ENCODE measurements at regions not wholly inside any gene's neighbourhood (a gene's known extent, or its start where the extent isn't known, plus 50 kb on each side); places are given as distances from the start of the nearest gene placed in this dataset.

DNA sequence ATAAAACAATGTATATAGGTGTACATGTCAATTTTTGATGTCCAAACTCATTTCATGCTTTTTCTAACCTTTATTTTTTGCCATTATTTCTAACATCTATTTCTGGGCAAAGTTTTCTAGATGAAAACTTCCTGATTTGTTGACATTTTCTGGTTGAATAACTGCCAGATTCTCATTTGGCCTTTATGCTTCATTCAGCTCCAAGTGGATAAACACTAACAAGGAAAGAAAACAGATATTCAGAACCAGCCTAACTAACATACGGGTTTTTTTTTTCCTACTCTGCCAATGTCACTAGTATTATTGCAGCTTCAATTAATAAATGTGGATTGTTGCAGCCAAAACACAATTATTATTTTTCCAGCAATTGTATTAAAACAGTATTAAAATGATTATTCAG is 50.9 kb upstream of the RAP1GDS1 start:
- DNase-seq (ENCODE audit: low read depth, low spot score) = no peak
- no peak overlapping the region for H3K4me3 ChIP-seq (ENCODE audit: low read length)

DNA sequence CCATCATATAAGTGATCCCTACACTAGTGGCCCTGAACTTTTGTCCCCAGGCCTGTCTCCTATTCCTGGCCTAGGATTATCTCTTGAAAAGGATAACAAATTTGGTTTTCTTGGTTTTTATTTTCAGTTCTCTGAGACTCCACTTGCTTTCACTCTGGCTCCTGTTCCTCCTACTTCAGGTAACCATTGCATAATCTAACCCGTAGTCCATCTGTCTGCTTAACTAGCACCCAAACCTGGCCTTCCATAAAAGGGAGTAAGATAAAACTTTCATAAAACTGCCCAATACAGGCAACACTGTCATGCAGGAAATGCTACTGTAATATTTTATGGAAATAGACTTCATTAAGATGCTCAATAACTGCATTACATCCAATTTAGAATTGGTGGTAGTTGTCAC is 52.1 kb upstream of the RAP1GDS1 start:
- H3K4me3 ChIP-seq (ENCODE audit: low read length) = no peak overlapping the region
- no peak for DNase-seq (ENCODE audit: low read depth, low spot score)

DNA sequence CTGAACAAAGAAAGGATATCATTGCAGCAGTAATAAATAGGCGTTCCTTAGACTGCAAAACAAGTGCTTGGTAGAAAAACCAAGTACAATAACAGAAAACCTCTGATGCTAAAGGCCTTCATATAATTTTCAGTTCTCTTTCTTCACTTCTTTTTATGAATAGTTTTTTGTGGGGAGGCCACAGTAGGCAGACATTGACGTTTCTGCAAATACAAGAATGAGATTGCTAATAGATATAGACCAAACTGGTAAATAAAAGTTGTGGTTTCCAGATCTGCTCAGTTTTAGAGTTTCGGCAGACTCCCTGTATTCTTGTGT is 57.0 kb upstream of the RAP1GDS1 start:
- peak overlapping the region; percentile 20 for H3K4me3 ChIP-seq (ENCODE audit: low read length)
- no peak for DNase-seq (ENCODE audit: low read depth, low spot score)

DNA sequence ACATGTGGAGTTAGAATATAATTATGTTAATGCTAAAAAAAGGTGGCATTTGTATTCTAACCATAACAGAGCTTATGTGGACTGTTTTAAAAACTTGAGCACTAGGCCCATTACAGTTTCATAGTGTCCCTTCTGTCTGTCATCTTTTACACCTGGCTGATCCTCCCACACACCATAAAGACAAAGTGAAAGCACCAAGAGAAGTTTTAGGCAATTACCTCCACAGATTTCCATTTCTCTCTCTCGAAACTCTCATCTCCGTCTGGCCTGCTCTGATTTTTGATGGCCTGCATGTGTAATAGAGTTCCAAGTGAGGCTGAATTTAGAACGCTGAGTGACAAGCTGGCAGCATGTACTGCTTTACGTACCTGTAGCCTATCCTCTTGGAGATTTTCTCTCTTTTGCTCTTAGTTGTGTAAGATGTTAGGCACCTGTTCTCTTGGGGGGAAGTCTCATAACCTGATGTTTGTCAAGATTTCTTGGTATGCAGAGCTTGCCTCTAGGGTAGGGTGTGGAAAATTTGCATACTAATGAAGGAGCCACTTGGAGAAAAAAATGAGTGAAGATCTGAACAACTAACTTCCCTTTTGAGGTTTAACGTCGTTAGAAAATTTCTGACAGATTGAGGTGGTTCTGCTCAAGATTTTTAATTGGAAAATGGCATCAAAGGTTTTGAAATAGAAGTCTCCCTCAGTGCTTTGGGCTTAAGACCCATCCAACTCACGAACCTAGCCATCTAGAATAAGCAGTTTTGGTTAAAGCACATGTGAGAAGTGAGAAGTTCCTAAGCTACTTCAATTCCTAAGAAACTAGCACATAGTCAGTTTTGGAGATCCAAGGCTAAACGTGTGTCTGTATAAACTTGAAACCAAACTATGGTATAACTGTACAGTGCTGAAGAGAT is 57.6 kb upstream of the RAP1GDS1 start:
- H3K4me3 ChIP-seq (ENCODE audit: low read length) = peak overlapping the region; percentile 20
- DNase-seq (ENCODE audit: low read depth, low spot score) = peak; percentile 51

DNA sequence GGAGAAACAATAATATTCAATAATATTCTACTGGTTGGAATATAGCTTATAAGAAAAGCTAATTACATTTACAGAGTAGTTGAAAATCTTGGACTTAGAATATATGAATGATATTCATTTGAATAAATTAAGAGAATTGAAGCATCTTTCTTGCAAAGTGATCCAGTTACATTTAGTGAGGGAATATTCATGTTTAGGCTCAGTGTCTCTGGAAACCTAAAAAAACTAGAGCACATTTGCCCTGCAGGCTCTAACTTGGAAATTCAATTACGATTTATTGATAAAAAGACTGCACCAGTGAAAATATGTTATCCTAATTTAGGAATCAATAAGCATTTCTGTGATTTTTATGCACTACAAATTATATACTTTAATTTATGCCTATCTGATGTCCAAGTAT is 58.3 kb upstream of the RAP1GDS1 start:
- no peak overlapping the region for H3K4me3 ChIP-seq (ENCODE audit: low read length)
- no peak for DNase-seq (ENCODE audit: low read depth, low spot score)

DNA sequence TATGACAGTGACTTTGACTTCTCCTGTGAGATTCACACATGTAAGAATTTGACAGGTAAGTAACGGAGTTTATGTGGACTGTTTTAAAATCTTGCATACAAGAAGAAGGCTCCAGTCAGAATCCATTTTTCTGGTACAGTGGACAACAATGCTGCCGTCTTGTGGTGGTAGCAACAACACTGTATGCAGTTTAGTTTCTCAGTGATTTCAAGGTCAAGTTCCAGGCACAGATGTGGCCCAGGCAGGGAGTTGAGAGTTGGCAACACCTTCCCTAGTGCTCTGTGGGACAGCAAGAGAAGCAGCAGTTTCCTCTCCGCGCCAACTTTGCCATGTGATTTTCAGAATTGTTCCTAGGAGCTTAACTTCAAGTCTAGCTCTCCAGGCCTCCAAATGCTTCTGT is 56.0 kb upstream of the STPG2 start:
- DNase-seq (ENCODE audit: low read depth, low spot score) = no peak
- no peak overlapping the region for H3K4me3 ChIP-seq (ENCODE audit: low read length)

DNA sequence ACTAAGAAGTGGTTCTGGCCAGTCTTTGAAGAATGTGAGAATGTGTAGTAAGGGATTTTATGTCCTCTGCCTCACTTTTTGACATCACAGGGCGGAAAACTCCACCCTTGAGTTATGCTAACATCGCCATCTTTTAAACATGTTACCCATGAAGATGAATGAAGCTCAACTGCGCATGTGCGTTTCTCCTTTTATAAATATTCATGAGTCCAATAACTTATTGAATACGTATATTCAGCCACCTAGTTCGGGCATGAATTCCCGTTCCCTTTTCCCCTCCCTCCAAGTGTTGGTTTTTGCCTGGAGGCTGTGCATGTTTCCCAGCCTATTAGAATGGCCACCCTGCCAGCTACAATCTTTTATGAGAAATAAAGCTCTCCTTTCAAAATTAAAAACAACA is 51.7 kb upstream of the STPG2 start:
- DNase-seq (ENCODE audit: low read depth, low spot score) = no peak
- no peak overlapping the region for H3K4me3 ChIP-seq (ENCODE audit: low read length)

DNA sequence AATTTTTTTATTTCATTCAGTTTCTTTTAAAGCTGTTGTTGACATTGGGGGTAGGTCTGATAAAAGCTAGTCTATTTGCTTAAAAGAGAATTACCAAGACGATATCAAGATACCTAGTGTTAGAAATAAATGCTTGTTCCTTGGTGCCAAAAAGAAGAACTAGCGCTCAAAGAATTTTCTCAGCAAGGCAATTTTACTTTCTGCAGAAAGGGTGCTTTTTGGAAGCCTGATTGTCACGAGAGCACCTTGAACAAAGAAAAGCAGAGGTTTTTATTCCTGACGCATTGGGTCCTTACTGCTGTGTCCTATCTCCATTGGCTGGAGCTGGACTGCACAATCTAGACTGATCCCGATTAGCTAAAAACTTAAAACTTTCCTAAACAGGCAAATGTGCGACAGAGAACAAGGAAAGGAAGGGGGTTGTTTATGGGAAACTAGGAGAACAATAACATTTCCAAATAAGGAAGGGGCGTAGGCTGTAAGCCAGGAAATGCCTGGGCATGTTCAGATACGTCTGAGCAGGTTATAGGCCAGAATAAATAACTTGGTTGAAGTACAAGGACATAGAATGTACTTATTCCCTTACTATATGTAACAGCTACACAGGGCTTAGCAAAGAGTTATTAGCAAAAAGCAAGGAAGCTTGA is 50.3 kb upstream of the STPG2 start:
- no peak for DNase-seq (ENCODE audit: low read depth, low spot score)

More for the DNA sequence above, 50.3 kb upstream of the STPG2 start:
- no peak overlapping the region for H3K4me3 ChIP-seq (ENCODE audit: low read length)

Data from Jurkat, Clone E6-1 (cell line).